Activated CD4-positive, alpha-beta T cell treated with anti-CD3 and anti-CD28 coated beads, Interleukin-2, amount 10 ng/mL, durations not matched to agents 24 days and 14 days (primary cell): ENCODE measurements at regions not wholly inside any gene's neighbourhood (a gene's known extent, or its start where the extent isn't known, plus 50 kb on each side); places are given as distances from the start of the nearest gene placed in this dataset.

Source experiments
- DNase-seq: peaks from one replicate; pipeline ENCODE4 v3.0.0; 2022
- H3K27ac Mint-ChIP-seq: one replicate; pipeline ENCODE4 v1.8.0; 2022; ENCODE audit warnings: mild to moderate bottlenecking, mixed read lengths
- H3K27me3 Mint-ChIP-seq: one replicate; pipeline ENCODE4 v1.8.0; 2022; ENCODE audit warnings: mixed read lengths
- H3K36me3 Mint-ChIP-seq: one replicate; pipeline ENCODE4 v1.8.0; 2022; ENCODE audit warnings: low read depth, mild to moderate bottlenecking, mixed read lengths
- H3K4me1 Mint-ChIP-seq: one replicate; pipeline ENCODE4 v1.8.0; 2021; ENCODE audit warnings: mixed read lengths
- H3K4me3 Mint-ChIP-seq: one replicate; pipeline ENCODE4 v1.8.0; 2022; ENCODE audit warnings: mild to moderate bottlenecking, moderate library complexity, mixed read lengths
- H3K9me3 Mint-ChIP-seq: one replicate; pipeline ENCODE4 v1.8.0; 2021; ENCODE audit warnings: mixed read lengths
- intact Hi-C: fragments of 100-400 bp; cut with micrococcal nuclease; formaldehyde crosslinking; loops from one replicate; pipeline ENCODE4 v1.15.1; 2023

DNA sequence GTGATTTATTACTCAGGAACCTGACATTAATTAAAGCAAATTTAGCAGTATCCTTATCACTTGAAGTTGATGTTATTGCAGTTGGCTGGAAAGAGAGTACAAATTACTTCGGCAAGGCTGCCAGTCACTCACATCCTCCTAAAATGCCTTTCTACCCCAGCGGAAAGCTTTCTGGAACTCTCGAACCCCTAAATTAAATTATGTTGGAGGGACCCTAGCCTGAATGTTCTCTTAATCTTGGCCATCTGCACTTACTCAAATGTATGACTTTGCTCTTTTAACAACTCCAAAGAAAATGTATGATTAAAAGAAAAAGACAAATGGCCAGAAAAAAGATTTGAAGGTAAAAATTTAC, 242.6 kb upstream of the USP25 start:
- peaks cover 10% of the 10 kb centered on the region for H3K4me1 Mint-ChIP-seq
- no peak for DNase-seq
- no peaks in the 10 kb centered on the region for H3K36me3 Mint-ChIP-seq
- no peak overlapping the region for H3K27ac Mint-ChIP-seq
- peaks cover 3% of the 10 kb centered on the region for H3K27me3 Mint-ChIP-seq
- H3K9me3 Mint-ChIP-seq: no peaks in the 10 kb centered on the region
- intact Hi-C loops: loop anchor here (10.0 kb wide), 1 partner anchor 108 kb away; no protein-coding TSS in a partner anchor
- no peak overlapping the region for H3K4me3 Mint-ChIP-seq

DNA sequence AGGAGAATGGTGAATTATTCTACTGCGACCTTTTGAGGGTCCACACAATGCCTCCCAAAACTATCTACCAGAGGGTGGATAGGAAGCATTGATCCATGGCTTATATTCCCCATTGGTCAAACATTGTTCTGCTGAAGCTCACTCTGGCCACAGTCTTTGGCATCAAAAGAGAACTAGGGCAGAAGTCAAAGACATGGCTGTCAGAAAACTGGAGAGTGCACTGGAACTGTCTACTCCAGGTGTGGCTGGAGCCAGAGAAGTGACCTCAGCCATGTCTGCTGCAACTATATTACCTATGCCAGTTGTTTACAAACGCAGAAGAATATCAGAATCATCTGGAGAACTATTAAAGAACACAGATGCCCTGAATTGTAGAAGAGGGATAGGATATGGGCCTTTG, 238.7 kb upstream of the USP25 start:
- no peaks in the 10 kb centered on the region for H3K27me3 Mint-ChIP-seq
- no peaks in the 10 kb centered on the region for H3K36me3 Mint-ChIP-seq
- H3K4me1 Mint-ChIP-seq: peaks cover 6% of the 10 kb centered on the region
- no peaks in the 10 kb centered on the region for H3K9me3 Mint-ChIP-seq
- no peak for DNase-seq
- no peak overlapping the region for H3K27ac Mint-ChIP-seq
- intact Hi-C loops: no loop called here
- H3K4me3 Mint-ChIP-seq: no peak overlapping the region

DNA sequence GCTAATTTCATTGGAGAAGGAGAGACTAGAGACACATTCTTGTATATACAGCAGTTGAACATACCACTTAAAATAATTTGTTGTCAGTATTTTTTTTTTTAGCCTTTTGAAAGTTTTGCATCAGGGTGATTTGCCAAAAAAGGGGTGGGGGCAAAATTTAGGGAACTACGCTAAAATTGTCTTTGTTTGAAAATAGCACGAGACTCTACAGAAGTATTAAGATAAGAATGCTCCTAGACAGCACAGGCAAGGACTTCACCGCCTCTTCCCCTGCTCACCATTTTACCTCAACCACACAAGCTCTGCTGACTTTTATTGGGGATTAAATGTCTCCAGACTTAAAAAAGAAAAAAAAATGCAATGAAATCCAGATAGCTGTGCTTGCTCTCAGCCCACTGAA, 236.1 kb upstream of the USP25 start:
- no peak overlapping the region for H3K27ac Mint-ChIP-seq
- H3K4me3 Mint-ChIP-seq: no peak overlapping the region
- no peaks in the 10 kb centered on the region for H3K27me3 Mint-ChIP-seq
- no peaks in the 10 kb centered on the region for H3K9me3 Mint-ChIP-seq
- no peak for DNase-seq
- intact Hi-C loops: no loop called here
- no peaks in the 10 kb centered on the region for H3K36me3 Mint-ChIP-seq
- peaks cover 6% of the 10 kb centered on the region for H3K4me1 Mint-ChIP-seq

DNA sequence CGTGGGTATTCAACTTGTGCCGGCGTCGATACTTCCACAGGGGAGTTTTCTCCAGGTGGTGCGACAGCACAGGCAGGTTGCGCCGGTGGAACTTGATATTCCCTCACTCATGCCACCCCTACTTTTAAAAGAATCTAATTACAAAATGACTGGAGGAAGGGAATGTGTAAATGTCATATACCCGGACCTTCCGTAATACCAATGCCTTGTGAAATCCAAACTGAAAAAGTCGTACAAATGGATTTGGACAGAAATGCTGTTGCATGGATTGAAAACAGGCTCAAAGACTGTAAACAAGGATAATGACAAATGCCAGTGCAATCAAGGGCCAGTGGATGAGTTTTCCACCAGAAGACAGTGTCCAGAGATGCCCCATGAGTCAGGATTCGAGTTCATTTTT, 235.3 kb upstream of the USP25 start:
- Mint-ChIP-seq H3K27me3 (no peaks in the 10 kb centered on the region), H3K9me3 (no peaks in the 10 kb centered on the region), H3K36me3 (no peaks in the 10 kb centered on the region), H3K27ac (no peak overlapping the region), H3K4me1 (peaks cover 6% of the 10 kb centered on the region), H3K4me3 (no peak overlapping the region)
- no peak for DNase-seq
- intact Hi-C loops: no loop called here

DNA sequence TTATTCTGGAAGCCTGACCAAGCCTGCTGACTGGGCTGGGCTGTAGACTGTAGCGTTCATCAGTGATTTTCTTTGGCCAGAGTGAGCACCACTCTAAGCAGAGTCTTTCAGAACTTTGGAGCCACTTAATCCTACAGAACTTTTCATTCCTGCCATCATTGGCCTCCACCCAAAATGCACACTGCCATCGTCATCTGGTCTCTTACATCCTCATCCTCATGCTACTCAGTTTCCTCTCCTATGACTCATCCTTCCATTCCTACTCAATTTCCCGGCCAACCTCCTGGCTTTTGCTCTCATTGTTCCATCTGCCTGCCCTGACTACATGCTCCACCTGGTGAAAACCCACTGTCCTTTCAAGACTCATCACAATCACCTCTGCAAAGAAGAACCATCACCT, 233.8 kb upstream of the USP25 start:
- Mint-ChIP-seq H3K9me3 (no peaks in the 10 kb centered on the region), H3K4me3 (no peak overlapping the region), H3K27me3 (no peaks in the 10 kb centered on the region), H3K27ac (no peak overlapping the region), H3K4me1 (peaks cover 3% of the 10 kb centered on the region), H3K36me3 (no peaks in the 10 kb centered on the region)
- no peak for DNase-seq
- intact Hi-C loops: no loop called here

DNA sequence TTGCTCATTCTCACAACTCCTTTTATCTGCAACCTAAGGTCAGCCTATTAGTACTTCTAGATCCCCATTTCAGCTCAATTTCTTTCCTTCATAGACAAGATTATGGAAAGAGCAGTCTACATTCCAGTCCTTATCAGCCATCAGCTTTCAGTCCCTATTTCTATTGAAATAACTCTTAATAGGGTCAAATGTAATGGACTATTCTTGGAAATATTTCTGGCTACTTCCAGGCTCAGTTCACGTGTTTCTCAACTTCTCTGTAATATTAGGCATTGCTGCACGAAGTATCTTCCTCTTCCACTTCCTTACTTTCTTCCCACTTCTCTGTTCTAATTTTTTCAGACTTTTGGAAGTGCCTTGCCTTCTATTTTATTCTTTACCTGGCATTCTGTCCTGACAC, 232.9 kb upstream of the USP25 start:
- H3K27ac Mint-ChIP-seq: no peak overlapping the region
- no peak for DNase-seq
- intact Hi-C loops: no loop called here
- H3K27me3 Mint-ChIP-seq: no peaks in the 10 kb centered on the region
- no peaks in the 10 kb centered on the region for H3K9me3 Mint-ChIP-seq
- no peak overlapping the region for H3K4me3 Mint-ChIP-seq
- H3K36me3 Mint-ChIP-seq: no peaks in the 10 kb centered on the region
- no peaks in the 10 kb centered on the region for H3K4me1 Mint-ChIP-seq

DNA sequence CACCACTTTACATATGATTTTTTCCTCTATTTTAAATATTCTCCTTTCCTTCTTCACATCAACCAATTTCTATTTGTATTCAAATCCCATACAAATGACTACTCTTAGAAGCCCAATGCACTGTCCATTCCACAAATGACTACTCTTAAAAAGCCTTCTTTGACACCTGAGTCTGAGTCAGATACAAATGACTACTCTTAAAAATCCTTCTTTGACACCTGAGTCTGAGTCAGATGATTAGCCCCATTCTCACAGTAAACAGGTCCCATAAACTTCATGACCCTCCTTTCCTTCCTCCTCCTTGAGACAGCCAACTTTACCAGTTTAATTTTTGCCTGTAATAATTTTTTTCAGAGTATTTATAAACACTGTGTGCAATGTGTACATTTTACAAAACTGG, 231.3 kb upstream of the USP25 start:
- H3K4me3 Mint-ChIP-seq: no peak overlapping the region
- DNase-seq: no peak
- H3K27ac Mint-ChIP-seq: no peak overlapping the region

DNA sequence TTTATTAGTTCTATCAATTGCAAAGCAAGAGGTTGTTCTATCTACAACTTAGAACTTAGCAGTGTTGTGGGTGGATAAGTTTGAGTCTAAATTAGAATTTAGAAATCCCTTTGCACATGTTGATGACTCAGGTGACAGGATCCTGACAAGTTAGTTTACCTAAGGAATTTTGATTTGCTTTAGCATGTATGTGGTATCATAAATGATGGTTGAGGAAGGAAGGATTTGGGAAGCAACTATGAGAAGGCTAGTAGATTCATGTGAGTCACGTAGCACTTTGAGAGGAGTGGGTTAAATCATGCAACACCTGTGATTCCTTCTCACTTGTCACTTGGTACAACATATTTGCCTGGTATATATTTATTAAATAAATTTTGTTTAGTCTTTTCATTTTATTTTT, 223.7 kb upstream of the USP25 start:
- Mint-ChIP-seq H3K9me3 (peaks cover 2% of the 10 kb centered on the region), H3K36me3 (no peaks in the 10 kb centered on the region), H3K27ac (no peak overlapping the region), H3K4me3 (no peak overlapping the region), H3K4me1 (no peaks in the 10 kb centered on the region), H3K27me3 (no peaks in the 10 kb centered on the region)
- no peak for DNase-seq
- intact Hi-C loops: no loop called here

More for the DNA sequence above, 231.3 kb upstream of the USP25 start:
- H3K4me1 Mint-ChIP-seq: no peaks in the 10 kb centered on the region
- no peaks in the 10 kb centered on the region for H3K27me3 Mint-ChIP-seq
- H3K36me3 Mint-ChIP-seq: no peaks in the 10 kb centered on the region
- intact Hi-C loops: no loop called here
- no peaks in the 10 kb centered on the region for H3K9me3 Mint-ChIP-seq

DNA sequence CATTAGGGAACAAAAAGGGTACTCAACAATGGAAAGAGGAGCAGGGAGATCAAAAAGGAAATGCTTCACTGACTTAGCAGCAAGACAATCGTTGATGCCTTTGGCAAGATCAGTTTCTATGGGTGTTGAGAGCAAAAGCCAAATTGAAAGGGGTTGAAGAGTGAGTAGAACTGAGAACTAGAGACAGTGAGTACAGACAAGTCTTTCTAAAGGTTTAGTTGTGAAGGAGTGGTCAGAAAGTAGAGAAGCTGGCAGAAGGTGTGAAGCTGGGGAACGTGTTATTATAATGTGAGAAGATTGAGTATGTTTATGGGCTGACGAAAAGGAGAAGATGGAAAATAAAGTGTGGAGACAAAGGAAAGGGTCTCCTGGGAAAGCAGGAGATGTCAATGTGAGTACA, 221.2 kb upstream of the USP25 start:
- Mint-ChIP-seq H3K4me1 (no peaks in the 10 kb centered on the region), H3K4me3 (no peak overlapping the region), H3K27ac (no peak overlapping the region), H3K9me3 (peaks cover 2% of the 10 kb centered on the region), H3K27me3 (no peaks in the 10 kb centered on the region), H3K36me3 (no peaks in the 10 kb centered on the region)
- intact Hi-C loops: no loop called here
- DNase-seq: no peak

DNA sequence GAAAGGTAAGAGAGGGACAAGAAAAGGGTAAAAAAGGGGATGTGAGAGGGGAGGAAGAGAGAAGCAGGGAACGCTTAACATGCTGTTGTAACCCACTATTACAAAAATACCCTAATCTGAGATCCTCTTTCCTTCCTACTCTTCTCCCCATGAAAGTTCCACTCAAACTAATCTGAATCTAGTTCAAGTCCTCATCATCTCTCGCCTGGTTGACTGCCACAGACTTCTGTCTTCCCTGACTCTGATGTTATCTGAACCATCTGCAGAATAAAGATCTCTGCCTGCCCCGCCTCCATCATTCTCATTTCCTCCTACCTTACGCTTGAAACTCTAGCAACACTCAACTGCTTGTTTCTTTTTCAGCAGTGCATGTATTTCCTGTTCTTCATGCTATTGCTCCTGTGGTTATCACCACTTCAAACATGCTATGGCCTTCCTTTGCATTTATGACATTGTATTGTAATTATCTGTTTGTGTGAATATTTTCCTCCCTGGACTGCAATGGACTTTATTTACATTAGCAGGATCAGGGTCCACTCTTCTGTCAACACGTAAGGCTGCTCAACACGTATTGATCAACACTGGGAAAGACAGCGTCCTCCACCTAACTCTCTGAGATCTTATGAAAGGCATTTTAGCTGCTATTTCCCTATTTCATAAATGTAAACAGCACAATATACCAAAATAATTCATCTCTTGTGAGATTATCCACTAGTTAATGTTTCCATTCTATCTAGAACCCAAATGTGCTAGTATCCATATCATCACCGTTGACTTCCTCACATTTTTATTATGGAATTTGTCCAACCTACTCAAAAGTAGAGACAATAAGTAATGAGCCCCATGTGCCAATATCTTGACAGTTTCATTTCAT, 215.5 kb upstream of the USP25 start:
- H3K36me3 Mint-ChIP-seq: peaks cover 2% of the 10 kb centered on the region
- H3K27me3 Mint-ChIP-seq: no peaks in the 10 kb centered on the region
- intact Hi-C loops: loop anchor here (5.0 to 10.0 kb wide), 2 partner anchors 77 to 1130 kb away; partner anchors contain the start of gene HSPA13
- DNase-seq: peak; percentile 90
- no peaks in the 10 kb centered on the region for H3K9me3 Mint-ChIP-seq
- H3K4me3 Mint-ChIP-seq: peak overlapping the region; percentile 29
- H3K27ac Mint-ChIP-seq: peak overlapping the region; percentile 61
- H3K4me1 Mint-ChIP-seq: peaks cover 18% of the 10 kb centered on the region

DNA sequence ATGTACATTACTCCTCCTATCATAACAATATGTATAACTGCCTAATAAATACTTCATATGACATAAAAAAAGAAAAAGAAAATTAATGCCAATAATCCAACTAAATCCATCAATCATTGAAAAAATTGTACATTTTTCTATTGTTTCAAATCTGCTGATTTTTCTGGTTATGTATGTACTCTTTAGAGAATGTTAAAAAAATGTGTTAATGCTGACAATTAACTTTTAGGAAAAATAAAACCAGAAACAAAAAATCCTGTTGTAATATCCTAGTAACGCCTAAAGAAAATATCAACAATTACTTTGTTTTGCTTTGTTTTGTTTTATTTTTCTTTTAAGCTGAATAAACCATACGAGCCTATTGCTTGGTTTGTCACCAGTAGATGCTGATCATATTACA, 213.9 kb upstream of the USP25 start:
- Mint-ChIP-seq H3K4me3 (no peak overlapping the region), H3K27me3 (no peaks in the 10 kb centered on the region), H3K4me1 (peaks cover 23% of the 10 kb centered on the region), H3K36me3 (peaks cover 2% of the 10 kb centered on the region), H3K27ac (no peak overlapping the region), H3K9me3 (peaks cover 4% of the 10 kb centered on the region)
- DNase-seq: no peak
- intact Hi-C loops: loop anchor here (10.0 kb wide), 1 partner anchor 1131 kb away; the partner anchor contains the start of gene HSPA13

DNA sequence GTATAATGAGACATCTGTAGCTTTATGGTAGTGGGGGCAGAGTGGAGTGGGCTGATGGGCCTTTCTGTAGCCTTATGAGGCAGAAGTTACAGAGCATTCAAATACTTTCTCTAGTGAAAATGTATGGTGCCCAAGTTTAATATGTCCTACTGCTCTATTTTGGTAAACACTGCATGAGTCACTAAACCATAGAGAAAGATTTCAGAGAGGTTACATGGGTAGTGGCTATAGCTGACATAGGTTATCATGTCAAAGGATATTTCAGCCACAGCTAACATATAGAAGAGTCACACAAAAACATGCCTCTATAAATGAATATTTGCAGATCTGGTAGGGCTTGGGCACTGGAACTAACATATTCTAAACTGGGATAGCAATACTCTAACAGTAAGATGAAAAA, 212.4 kb upstream of the USP25 start:
- peaks cover 4% of the 10 kb centered on the region for H3K9me3 Mint-ChIP-seq
- intact Hi-C loops: loop anchor here (10.0 kb wide), 1 partner anchor 1133 kb away; the partner anchor contains the start of gene HSPA13
- no peak for DNase-seq
- peaks cover 26% of the 10 kb centered on the region for H3K4me1 Mint-ChIP-seq
- H3K27me3 Mint-ChIP-seq: no peaks in the 10 kb centered on the region
- H3K27ac Mint-ChIP-seq: no peak overlapping the region
- peaks cover 2% of the 10 kb centered on the region for H3K36me3 Mint-ChIP-seq
- H3K4me3 Mint-ChIP-seq: no peak overlapping the region

DNA sequence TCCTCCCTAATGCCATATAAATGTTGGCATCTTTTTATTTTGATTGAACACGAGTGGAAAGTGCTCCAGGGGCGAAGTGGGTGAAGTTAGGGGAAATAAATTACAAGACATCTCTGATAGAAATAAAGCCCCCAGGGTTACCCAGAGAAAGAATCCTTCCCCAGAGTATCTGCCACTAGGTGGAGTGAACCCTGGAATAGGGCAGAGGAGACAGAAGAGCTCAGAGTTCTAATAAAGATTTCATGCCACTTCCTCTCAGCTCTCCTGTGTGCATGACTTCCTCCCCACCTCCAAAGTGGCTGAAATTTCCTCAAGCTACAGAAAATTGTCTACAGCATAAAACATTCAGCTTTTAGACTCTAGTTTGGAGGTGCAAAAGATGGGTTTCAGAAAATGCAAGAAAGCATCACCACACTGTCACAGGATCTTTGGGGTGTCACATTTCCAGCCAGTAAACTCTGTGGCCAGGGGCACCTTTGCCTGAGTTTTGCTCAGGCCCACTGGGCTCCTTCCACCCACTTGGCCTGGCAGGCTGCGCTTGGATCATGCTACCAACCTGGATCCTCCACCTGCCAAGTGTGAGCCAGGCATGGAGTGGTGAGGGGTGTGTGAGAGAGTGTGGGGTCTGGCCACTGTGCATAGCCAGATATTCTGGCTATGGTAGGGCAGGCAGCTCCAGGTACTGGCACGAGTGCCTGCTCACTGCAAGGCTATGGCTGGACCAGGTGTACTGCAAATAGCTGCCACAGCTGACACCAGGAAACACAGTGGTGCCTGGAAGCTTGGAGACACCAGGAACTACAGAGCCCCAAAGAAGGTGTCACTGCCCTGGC, 208.8 kb upstream of the USP25 start:
- DNase-seq: no peak
- Mint-ChIP-seq H3K36me3 (peaks cover 2% of the 10 kb centered on the region), H3K4me1 (peaks cover 13% of the 10 kb centered on the region), H3K9me3 (peaks cover 5% of the 10 kb centered on the region), H3K27ac (no peak overlapping the region), H3K4me3 (no peak overlapping the region), H3K27me3 (no peaks in the 10 kb centered on the region)
- intact Hi-C loops: no loop called here

DNA sequence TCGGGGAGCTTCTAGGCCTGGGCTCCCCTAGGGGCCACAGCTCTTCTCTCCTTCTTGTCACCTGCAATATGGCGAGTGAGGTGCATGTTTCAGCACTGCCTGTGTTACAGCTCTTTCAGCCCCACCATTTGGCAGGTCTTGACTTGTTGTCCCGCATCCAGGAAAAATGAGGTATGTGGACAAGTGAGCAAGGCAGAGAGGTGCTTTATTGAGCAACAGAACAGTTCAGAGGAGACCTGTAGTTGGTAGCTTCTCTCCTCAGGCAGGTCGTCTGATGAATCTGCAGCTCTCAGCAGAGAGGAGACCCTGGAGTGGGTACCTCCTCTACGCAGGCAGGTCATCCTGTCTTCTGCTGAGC, 208.2 kb upstream of the USP25 start:
- H3K36me3 Mint-ChIP-seq: peaks cover 2% of the 10 kb centered on the region
- H3K27ac Mint-ChIP-seq: no peak overlapping the region
- intact Hi-C loops: no loop called here
- no peaks in the 10 kb centered on the region for H3K27me3 Mint-ChIP-seq
- peaks cover 14% of the 10 kb centered on the region for H3K4me1 Mint-ChIP-seq
- peaks cover 8% of the 10 kb centered on the region for H3K9me3 Mint-ChIP-seq
- H3K4me3 Mint-ChIP-seq: no peak overlapping the region
- DNase-seq: no peak
